GM13977 (cell line): ENCODE measurements at regions not wholly inside any gene's neighbourhood (a gene's known extent, or its start where the extent isn't known, plus 50 kb on each side); places are given as distances from the start of the nearest gene placed in this dataset.

Source experiments
- DNase-seq: peaks from one replicate; pipeline ENCODE4 v3.0.0; 2012; ENCODE audit warnings: low spot score
- in situ Hi-C: fragments of 300-500 bp; cut with MboI; formaldehyde crosslinking; loops from one replicate; pipeline ENCODE4 v1.12.0; 2022; ENCODE audit warnings: low sequenced_read_pairs, low pct_unique_long_range_greater_than_20kb, mixed read lengths, inconsistent platforms; ENCODE audit not compliant: unreplicated experiment
- TF ChIP-seq, protein P1 (sequence below): IDR thresholded peaks from 2 replicates; pipeline ENCODE4 v1.5.1; 2012; ENCODE audit warnings: mild to moderate bottlenecking, control low read depth; ENCODE audit not compliant: insufficient read depth; ENCODE audit errors: extremely low read depth, missing control alignments

DNA sequence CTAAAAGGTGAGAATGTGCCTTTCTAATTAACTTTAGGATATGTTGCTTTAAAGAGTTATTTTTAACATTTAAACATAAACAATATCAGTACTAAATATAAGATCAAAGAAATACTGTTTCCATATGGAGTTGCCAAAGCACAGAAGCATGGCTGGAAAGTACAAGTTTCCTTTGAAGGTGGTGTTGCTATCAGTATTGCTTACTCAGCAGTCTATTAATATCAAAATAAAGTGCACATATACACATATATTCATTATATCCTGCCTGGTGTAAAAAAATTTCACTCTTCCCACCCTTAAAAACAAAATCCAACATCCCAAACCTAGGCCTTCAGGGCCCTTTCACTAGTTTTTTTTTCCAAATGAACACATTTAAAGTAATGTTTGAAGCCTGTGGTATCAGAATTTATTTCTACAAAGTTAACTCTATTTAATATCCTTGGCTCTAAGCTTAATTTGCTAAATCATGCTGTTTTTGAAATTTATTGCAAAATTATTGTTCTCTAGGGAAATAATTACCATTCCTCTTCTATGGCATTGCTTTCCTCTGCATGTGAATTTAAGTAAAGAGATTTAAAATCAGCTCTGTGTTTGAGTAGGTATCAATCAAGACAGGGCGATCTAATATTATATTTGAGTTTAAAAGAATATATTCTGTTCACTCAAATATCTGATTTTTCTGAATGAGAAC, 192.7 kb upstream of the MEIS1 start:
- in situ Hi-C loops = no loop called here
- TF ChIP-seq, protein P1, sequence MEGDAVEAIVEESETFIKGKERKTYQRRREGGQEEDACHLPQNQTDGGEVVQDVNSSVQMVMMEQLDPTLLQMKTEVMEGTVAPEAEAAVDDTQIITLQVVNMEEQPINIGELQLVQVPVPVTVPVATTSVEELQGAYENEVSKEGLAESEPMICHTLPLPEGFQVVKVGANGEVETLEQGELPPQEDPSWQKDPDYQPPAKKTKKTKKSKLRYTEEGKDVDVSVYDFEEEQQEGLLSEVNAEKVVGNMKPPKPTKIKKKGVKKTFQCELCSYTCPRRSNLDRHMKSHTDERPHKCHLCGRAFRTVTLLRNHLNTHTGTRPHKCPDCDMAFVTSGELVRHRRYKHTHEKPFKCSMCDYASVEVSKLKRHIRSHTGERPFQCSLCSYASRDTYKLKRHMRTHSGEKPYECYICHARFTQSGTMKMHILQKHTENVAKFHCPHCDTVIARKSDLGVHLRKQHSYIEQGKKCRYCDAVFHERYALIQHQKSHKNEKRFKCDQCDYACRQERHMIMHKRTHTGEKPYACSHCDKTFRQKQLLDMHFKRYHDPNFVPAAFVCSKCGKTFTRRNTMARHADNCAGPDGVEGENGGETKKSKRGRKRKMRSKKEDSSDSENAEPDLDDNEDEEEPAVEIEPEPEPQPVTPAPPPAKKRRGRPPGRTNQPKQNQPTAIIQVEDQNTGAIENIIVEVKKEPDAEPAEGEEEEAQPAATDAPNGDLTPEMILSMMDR = no peak

DNA sequence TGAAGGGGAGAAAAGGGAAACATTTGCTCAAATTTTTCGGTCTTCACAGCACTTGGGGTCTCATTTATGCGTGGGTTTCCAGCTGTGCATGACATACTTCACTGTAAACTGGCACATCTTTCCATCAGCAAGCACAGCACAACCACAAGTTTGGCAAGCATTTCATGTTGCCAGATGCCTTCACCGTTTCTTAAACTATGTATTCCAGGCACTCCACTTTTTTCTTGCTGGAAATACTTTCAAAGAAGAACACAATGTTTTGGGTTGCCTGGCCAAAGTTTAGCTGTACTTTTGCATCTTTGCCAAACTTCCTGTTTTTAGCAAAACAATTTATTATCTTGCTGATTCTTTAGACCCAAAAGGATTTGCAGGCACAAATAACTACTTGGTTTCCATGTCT, 194.6 kb upstream of the MEIS1 start:
- no peak for DNase-seq
- in situ Hi-C loops = no loop called here
- TF ChIP-seq, protein P1 = no peak

More for the DNA sequence above, 192.7 kb upstream of the MEIS1 start:
- no peak for DNase-seq

DNA sequence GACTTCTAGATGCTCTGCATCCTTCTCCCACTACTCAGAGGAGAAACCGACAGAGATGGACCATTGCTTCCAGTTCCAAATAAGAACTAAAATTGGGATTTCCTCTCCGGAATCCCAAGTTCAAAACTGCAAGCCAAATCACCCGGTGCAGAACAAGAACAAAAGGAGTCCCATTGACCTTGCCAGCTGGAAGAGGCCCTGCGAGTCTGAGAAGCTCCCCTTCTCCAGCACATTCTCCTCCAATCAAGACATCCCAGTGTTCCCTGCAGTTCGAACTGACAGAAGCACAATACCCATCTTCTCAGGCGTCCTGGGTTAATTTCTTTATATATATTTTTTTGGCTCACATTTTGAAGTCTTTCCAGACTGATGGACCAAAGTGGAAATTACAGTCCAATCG, 195.3 kb upstream of the MEIS1 start:
- in situ Hi-C loops = no loop called here
- TF ChIP-seq, protein P1 = no peak
- no peak for DNase-seq

DNA sequence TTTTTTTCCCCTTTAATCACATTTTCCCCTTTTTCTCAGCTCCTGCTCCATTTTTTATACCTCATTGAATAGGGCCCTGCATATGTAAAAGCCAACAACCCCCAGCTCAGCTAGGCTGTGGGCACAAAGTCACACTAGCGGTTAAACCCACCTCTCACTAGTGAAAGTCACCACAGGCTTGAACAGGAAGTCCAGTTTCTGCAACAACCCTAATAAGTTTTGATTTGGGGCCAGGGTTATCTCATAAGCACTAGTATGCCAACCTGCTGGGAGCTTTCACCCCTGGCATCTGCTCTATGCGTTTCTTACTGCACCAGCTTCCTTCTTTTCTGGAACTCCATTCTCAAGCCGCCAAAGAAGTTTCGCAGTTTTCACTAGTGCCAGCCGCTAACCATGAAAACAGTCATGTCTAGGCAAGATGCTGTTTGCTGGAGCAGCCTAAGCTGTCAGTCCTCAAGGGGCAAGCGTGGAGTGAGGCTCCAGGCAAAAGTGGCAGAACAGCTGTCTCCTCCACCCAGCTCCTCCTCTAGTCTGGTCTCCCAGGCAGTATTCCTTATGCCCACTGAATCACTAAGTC, 197.0 kb upstream of the MEIS1 start:
- TF ChIP-seq, protein P1 = no peak
- no peak for DNase-seq
- in situ Hi-C loops = no loop called here

DNA sequence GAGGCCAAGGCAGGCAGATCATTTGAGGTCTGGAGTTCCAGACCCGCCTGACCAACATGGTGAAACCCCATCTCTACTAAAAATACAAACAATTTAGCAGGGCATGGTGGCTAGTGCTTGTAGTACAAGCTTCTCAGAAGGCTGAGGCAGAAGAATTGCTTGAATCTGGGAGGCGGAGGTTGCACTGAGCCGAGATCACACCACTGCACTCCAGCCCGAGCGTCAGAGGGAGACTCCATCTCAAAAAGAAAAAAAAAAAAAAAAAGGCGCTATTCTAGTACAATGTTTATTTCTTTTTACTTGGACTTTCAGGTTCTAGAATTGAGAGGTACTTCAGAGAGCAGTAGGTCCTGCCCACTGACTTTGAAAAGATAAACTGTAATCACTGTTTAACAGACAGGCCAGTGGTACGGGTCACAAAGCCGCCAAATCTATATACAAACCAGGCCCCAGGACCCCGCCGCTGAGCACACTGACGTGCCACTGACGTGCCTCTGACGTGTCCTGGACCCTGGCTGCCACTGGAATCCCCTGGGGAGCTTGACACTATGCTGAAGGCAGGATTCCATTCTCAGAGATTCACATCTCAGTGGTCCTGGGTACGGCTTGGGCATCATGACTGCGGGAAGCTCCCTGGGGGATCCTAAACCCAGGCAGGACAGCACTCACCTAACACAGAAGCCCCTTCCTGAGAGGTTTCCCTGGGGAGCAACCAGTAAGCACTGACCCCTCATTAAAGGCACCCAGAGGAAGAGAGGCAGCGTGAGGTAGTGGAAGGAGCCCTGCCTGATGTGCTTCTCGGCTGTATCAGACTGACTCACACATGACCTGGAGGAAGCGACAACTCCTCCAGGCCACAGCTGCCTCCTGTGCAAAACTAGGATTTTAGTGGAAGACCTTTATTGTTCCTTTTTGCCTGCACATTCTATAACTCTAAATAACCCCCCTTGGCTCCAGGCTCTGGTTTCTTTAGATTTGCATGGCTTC, 197.8 kb upstream of the MEIS1 start:
- TF ChIP-seq, protein P1 = no peak
- no peak for DNase-seq
- in situ Hi-C loops = no loop called here

DNA sequence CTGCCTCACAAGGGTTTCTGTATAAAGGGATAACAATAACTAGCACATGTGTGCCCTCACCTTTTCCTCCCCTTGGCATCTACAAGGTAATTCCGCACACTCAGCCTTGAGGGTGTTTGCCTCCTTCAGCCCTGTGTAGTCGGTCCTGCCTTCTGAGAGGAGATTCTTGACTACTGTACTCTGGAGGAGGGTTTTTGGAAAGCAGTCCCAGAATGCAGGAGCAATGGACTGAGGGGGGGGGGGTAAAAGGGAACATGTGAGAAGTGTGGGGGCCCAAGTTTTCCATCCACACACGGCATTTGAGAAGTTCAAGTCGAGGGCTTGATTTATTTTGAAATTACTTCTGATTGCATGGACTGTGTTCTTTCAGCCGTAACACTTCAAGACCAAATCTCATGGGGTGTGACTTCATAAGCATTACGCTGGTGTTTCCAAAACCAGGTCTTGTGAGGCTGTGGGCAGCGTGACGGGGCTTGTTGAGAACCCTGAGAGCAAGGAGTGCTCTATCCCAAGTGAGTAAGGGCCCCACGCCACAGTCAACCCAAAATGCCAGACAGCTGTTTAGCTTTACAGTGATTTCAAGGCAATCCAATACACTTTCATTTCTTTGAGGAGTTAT, 198.7 kb upstream of the MEIS1 start:
- DNase-seq = no peak
- in situ Hi-C loops = no loop called here
- TF ChIP-seq, protein P1 = no peak
